Activated CD8-positive, alpha-beta T cell treated with anti-CD3 and anti-CD28 coated beads, Interleukin-2, amount 10 ng/mL, durations not matched to agents 7 days and 5 days (primary cell): ENCODE measurements at regions not wholly inside any gene's neighbourhood (a gene's known extent, or its start where the extent isn't known, plus 50 kb on each side); places are given as distances from the start of the nearest gene placed in this dataset.

Experiments
- ATAC-seq: fragments of 150-1000 bp; cut with Tn5 transposase; one replicate; pipeline ENCODE4 v1.10.0; 2021; ENCODE audit warnings: moderate library complexity
- CTCF ChIA-PET: fragments of 350-600 bp; sonication (Branson Sonifier 250); formaldehyde crosslinking; loops from one replicate; lab custom pipeline; 2021; ENCODE audit warnings: antibody characterized with exemption; lab: Charles Lee
- POLR2A ChIA-PET: fragments of 350-600 bp; sonication (Branson Sonifier 250); formaldehyde crosslinking; loops from one replicate; lab custom pipeline; 2021; ENCODE audit warnings: antibody characterized with exemption; lab: Charles Lee
- DNase-seq: peaks from one replicate; pipeline ENCODE4 v3.0.0-alpha.2; 2020
- H3K27ac Mint-ChIP-seq: one replicate; pipeline ENCODE4 v1.8.0; 2021; ENCODE audit warnings: mild to moderate bottlenecking, mixed read lengths
- H3K27me3 Mint-ChIP-seq: one replicate; pipeline ENCODE4 v1.8.0; 2021; ENCODE audit warnings: low read depth, mixed read lengths
- H3K36me3 Mint-ChIP-seq: one replicate; pipeline ENCODE4 v1.8.0; 2021; ENCODE audit warnings: low read depth, mixed read lengths
- H3K4me1 Mint-ChIP-seq: one replicate; pipeline ENCODE4 v1.8.0; 2021; ENCODE audit warnings: low read depth, mixed read lengths
- H3K4me3 Mint-ChIP-seq: one replicate; pipeline ENCODE4 v1.8.0; 2021; ENCODE audit warnings: mild to moderate bottlenecking, mixed read lengths
- H3K9me3 Mint-ChIP-seq: one replicate; pipeline ENCODE4 v1.8.0; 2022; ENCODE audit warnings: mixed read lengths; ENCODE audit not compliant: insufficient read depth

DNA sequence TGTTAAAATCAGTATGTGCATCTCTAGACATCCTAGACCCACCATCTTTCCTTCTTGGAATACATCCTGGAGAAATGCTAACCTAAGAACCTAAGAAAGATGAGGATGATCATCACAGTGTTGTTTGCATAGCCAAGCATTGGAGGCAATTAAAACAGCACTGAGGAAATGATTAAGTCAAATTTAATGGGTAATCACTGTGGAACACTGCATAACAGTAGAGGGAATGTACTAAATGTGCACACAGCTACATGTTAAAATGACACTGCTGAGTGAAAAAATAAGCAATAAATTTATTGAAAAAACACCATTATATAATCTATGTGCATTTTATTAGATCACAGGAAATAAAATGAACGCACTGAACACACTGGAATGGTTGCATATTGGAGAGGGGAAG lies 987.1 kb upstream of the SEL1L start:
- Mint-ChIP-seq H3K27ac (no peak overlapping the region), H3K9me3 (peaks cover 18% of the 10 kb centered on the region), H3K4me3 (no peak overlapping the region), H3K4me1 (no peaks in the 10 kb centered on the region), H3K36me3 (no peaks in the 10 kb centered on the region), H3K27me3 (no peaks in the 10 kb centered on the region)
- ChIA-PET CTCF (no interaction called here), POLR2A (no interaction called here)
- ATAC-seq (no peak), DNase-seq (no peak)

DNA sequence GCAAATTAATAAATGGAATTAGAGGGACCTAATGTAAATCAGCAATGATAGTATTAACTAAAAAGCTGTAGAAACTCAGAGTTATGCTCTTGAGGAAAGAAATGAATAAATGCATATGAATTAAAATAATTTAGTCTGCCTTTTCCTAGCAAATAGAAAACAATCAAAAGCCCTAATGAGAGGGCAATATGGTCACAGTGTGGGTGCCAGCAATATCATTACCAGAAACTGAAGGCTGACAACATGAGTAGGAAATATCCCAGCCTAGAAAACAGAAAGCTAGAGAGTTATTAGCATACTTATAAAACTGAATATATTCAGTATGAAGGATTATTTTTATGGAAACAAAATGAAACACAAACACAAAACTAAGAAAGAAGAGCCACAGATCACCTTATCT lies 987.5 kb upstream of the SEL1L start:
- H3K9me3 Mint-ChIP-seq = peaks cover 18% of the 10 kb centered on the region
- no peaks in the 10 kb centered on the region for H3K27me3 Mint-ChIP-seq
- DNase-seq = no peak
- ChIA-PET POLR2A (no interaction called here), CTCF (no interaction called here)
- no peaks in the 10 kb centered on the region for H3K36me3 Mint-ChIP-seq
- no peak overlapping the region for H3K4me3 Mint-ChIP-seq
- H3K4me1 Mint-ChIP-seq = no peaks in the 10 kb centered on the region
- ATAC-seq = no peak
- no peak overlapping the region for H3K27ac Mint-ChIP-seq

DNA sequence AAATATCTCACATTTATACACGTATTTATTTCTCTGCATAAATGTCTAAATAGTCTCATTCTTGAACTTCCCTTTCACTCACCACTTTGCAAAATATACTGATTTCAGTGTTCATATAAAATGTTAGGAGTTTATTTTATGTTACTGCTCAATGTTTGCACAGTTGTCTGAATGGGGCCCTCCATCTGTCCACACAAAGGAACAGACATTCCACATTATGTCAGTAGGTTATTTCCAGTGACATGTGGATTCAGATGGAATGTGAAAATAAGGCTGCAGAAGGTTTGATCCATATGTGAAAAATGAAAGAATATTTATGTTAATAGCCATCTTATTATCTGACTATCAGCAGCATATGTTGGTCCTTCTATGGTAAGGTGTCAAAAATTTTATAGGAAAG lies 994.4 kb upstream of the SEL1L start:
- DNase-seq = no peak
- Mint-ChIP-seq H3K27me3 (no peaks in the 10 kb centered on the region), H3K27ac (no peak overlapping the region), H3K4me1 (no peaks in the 10 kb centered on the region), H3K9me3 (peaks cover 5% of the 10 kb centered on the region), H3K4me3 (no peak overlapping the region), H3K36me3 (no peaks in the 10 kb centered on the region)
- ChIA-PET CTCF (no interaction called here), POLR2A (no interaction called here)
- no peak for ATAC-seq

DNA sequence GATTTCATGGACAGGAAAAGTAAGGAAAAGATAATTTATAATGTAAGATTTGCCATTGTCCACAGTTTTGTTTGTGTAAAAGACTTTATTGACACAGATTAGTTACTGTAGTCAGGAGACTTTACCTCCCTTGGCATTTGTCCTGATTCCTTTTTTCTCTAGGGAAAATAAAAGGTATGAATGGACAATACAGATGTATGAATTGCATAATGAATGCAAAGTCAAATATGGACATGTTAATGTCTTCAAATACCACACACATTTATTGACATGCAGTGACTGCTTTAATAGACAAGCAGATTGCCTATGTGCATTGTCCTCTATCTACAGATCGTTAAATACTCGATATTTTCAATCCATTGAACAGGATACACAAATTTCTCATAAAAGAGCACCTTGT lies 999.7 kb upstream of the SEL1L start:
- ChIA-PET CTCF (no interaction called here), POLR2A (no interaction called here)
- ATAC-seq (no peak), DNase-seq (no peak)
- no peak overlapping the region for H3K27ac Mint-ChIP-seq
- no peaks in the 10 kb centered on the region for H3K27me3 Mint-ChIP-seq
- H3K4me3 Mint-ChIP-seq = no peak overlapping the region
- H3K36me3 Mint-ChIP-seq = no peaks in the 10 kb centered on the region
- H3K9me3 Mint-ChIP-seq = peaks cover 13% of the 10 kb centered on the region
- H3K4me1 Mint-ChIP-seq = no peaks in the 10 kb centered on the region

DNA sequence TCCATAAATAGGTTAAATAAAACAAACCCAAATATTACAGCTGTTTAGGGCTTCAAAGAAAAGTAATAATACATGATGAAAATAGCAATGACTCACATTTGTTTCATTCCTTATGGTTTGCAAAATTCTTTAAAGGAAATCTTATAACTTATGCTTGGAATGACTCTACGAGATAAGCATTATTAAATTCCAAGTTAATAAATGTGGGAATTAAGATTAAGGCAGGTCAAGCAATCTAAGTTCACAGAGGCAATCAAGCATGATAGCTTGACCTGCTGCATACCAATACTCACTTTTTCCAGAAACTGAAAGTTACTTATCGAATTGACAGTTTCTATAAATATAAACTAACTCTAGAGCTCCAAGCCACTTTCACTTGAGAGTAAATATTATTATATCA lies 1002.9 kb upstream of the SEL1L start:
- peaks cover 16% of the 10 kb centered on the region for H3K9me3 Mint-ChIP-seq
- no peak for DNase-seq
- ATAC-seq = no peak
- H3K27ac Mint-ChIP-seq = no peak overlapping the region
- ChIA-PET CTCF (no interaction called here), POLR2A (no interaction called here)
- H3K4me3 Mint-ChIP-seq = no peak overlapping the region
- no peaks in the 10 kb centered on the region for H3K36me3 Mint-ChIP-seq
- H3K4me1 Mint-ChIP-seq = no peaks in the 10 kb centered on the region
- H3K27me3 Mint-ChIP-seq = no peaks in the 10 kb centered on the region

DNA sequence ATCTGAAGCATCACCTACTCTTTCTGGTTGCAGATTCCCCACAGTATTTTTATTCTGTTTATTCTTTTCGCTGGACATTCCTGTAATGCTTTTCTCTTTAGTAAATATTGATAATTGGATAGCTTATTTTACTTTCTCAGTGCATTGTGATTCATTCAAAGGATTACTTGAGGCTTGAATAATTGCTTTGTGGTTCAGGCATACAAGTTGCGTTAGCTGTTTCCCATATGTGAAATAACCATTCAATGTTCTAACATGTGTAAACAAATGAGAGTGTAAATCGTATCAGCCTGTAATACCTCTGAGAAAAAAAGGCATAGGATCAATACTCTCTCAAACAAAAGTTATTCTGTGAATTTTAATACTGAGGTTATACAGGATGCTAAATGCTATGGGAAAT lies 1004.2 kb upstream of the SEL1L start:
- H3K9me3 Mint-ChIP-seq = peaks cover 16% of the 10 kb centered on the region
- ChIA-PET POLR2A (no interaction called here), CTCF (no interaction called here)
- H3K27me3 Mint-ChIP-seq = no peaks in the 10 kb centered on the region
- ATAC-seq = no peak
- H3K4me3 Mint-ChIP-seq = no peak overlapping the region
- DNase-seq = no peak
- no peak overlapping the region for H3K27ac Mint-ChIP-seq
- no peaks in the 10 kb centered on the region for H3K4me1 Mint-ChIP-seq
- H3K36me3 Mint-ChIP-seq = no peaks in the 10 kb centered on the region

DNA sequence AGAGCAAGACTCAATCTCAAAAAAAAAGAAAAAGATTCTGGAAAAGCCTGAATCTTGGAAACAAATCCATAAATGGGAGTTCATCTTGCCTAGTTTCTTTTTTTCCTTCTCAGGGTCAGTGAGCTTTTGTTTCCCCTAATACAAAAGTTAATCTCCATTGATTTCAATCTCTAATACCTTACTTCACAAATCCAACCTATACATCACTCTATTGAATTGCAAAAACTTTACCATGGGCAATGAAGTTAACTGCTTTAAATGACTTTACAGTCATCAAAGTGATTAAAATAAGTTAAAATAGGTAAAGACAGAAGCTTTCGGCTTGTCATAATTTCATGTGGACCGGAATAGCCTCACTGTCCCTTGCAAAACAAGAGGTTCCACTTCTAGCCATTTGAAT lies 1012.7 kb upstream of the SEL1L start:
- Mint-ChIP-seq H3K36me3 (no peaks in the 10 kb centered on the region), H3K4me1 (no peaks in the 10 kb centered on the region), H3K4me3 (no peak overlapping the region), H3K9me3 (peaks cover 21% of the 10 kb centered on the region), H3K27ac (no peak overlapping the region), H3K27me3 (no peaks in the 10 kb centered on the region)
- ChIA-PET POLR2A (no interaction called here), CTCF (no interaction called here)
- DNase-seq (no peak), ATAC-seq (no peak)

DNA sequence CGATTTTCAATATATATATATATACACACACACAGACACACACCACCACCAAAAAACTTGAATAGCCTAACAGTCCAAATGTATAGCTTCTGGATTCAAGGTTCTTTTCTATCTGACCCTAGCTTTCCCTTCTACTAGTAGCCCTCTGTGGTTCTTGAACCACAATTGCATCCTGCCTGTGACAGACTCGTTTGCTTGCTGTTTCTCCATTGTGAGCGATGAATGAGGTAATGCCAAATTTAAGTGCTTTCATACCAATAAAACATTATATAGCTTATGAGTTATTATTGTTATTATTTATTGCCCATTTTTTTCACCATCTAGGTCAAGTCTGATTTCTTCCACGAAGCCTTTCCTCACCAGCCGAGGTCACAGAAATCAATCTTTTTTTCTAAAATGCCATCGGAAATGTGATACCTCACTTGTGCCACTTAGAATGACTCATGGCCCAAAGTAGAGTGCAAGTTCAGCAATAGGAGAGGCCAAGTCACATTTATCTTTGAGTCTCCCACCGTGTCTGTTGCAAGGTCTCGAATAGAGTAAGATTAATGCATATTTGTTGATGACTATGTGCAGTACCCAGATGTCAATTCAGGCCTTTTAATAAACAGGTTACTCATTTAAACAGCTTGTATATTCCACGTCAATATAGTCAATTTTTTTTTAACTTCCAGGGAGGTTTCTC lies 1015.8 kb upstream of the SEL1L start:
- ATAC-seq = no peak
- Mint-ChIP-seq H3K27me3 (no peaks in the 10 kb centered on the region), H3K36me3 (no peaks in the 10 kb centered on the region), H3K9me3 (peaks cover 15% of the 10 kb centered on the region), H3K27ac (no peak overlapping the region), H3K4me3 (no peak overlapping the region), H3K4me1 (no peaks in the 10 kb centered on the region)
- POLR2A ChIA-PET = no interaction called here
- CTCF ChIA-PET = no interaction called here
- DNase-seq = no peak

DNA sequence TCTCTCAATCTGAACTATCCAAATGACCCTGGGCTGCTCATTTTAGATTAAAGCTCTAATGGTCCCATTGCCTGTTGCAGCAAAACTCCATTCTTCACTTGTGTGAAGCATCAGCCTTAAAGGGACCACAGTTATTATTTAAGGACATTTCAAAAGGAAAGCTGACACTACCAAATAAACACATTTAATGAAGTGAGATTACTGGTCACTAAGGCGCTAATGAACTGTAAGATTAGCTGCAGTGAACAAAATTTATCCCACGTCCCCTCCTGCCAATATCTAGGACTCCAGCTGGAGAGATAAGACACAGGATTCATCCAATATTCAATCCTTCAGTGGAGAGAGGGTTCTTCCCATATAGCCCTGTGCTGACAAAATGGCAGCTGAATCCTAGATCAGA lies 1029.2 kb upstream of the SEL1L start:
- DNase-seq (no peak), ATAC-seq (no peak)
- Mint-ChIP-seq H3K4me3 (no peak overlapping the region), H3K4me1 (no peaks in the 10 kb centered on the region), H3K27me3 (no peaks in the 10 kb centered on the region), H3K36me3 (no peaks in the 10 kb centered on the region), H3K9me3 (peaks cover 5% of the 10 kb centered on the region), H3K27ac (no peak overlapping the region)
- POLR2A ChIA-PET = no interaction called here
- CTCF ChIA-PET = no interaction called here

DNA sequence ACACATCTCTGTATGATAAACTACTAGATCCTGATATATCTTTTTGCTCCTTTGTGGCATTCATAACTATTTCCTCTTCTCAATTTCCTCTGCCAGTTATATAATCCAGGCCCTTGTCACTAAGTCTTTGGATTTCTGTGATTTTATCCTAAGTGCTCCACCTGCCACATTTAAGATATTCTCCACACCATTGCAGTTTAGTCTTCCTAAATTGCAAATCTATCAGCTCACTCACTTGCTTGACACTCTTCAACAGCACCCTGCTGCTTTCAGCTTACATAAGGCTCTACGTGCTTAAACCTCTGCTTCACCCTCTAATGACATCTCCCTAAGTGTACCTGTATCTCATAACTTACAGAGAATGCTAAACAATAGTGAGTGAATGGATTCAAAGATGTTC lies 1032.2 kb upstream of the SEL1L start:
- CTCF ChIA-PET = no interaction called here
- Mint-ChIP-seq H3K27ac (no peak overlapping the region), H3K4me3 (no peak overlapping the region), H3K27me3 (no peaks in the 10 kb centered on the region), H3K4me1 (no peaks in the 10 kb centered on the region), H3K9me3 (peaks cover 4% of the 10 kb centered on the region), H3K36me3 (no peaks in the 10 kb centered on the region)
- no peak for ATAC-seq
- no peak for DNase-seq
- POLR2A ChIA-PET = no interaction called here

DNA sequence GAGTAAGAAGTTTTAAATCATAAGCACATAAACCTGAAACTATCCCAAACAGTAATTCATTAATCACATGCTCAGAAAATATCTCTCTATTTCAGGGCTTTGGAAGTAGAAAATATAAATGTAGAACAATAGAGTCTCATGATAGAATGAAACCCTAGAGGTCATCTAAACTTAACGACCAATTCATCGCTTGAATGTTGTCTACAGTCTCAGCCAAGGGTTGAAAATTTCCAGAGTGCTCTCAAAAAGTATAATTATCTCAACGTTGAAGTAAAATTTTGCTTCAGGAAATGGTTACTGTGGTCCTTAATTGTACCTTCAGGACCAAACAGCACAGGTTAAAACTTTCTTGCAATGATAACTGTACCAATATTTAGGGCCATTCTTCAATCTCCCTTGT lies 1053.6 kb upstream of the SEL1L start:
- ChIA-PET POLR2A (no interaction called here), CTCF (no interaction called here)
- no peaks in the 10 kb centered on the region for H3K4me1 Mint-ChIP-seq
- H3K36me3 Mint-ChIP-seq = no peaks in the 10 kb centered on the region
- no peak for DNase-seq
- no peaks in the 10 kb centered on the region for H3K27me3 Mint-ChIP-seq
- peaks cover 6% of the 10 kb centered on the region for H3K9me3 Mint-ChIP-seq
- no peak overlapping the region for H3K4me3 Mint-ChIP-seq
- no peak overlapping the region for H3K27ac Mint-ChIP-seq
- ATAC-seq = no peak

DNA sequence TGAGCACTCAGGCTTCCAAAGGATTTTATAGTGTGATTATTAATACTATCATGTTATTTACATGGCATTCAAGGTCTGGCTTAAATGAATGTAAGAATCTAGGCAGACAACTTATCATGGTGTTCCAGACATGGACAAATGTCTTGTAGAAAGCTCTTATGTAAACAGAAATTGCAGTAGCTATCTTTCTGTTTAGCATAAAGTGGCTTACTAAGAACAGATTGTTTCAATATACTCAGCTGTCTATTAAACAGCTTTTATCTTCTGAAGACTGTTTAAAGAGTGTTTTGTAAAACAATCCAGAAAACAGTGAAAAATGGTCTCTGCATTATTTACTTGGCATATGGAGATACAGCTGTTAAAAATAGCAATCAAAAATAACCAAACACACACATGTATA lies 1061.8 kb upstream of the SEL1L start:
- Mint-ChIP-seq H3K36me3 (no peaks in the 10 kb centered on the region), H3K4me3 (no peak overlapping the region), H3K4me1 (no peaks in the 10 kb centered on the region), H3K27ac (no peak overlapping the region), H3K9me3 (peaks cover 4% of the 10 kb centered on the region), H3K27me3 (no peaks in the 10 kb centered on the region)
- CTCF ChIA-PET = no interaction called here
- POLR2A ChIA-PET = no interaction called here
- no peak for DNase-seq
- ATAC-seq = no peak

DNA sequence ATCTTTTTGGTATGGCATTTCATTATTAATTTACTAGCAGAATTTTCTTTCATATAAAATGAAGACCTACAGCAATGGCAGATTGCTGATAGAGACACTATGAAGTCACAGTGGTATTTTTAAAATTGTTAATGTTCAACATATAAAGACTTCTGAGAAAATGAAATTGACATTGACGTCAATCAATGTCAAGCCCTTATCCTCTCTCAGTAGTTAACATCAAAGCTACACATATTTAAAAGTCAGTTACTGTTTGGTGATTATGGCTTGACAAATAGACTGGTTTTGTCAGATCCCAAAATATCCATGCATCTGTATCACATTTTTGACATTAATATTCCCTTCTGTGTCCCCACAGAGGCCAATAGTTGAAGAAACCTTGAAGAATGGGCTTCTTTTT lies 1069.1 kb upstream of the SEL1L start:
- ChIA-PET CTCF (no interaction called here), POLR2A (no interaction called here)
- Mint-ChIP-seq H3K4me3 (no peak overlapping the region), H3K27ac (no peak overlapping the region), H3K36me3 (no peaks in the 10 kb centered on the region), H3K27me3 (no peaks in the 10 kb centered on the region), H3K4me1 (no peaks in the 10 kb centered on the region), H3K9me3 (peaks cover 5% of the 10 kb centered on the region)
- DNase-seq = no peak
- no peak for ATAC-seq
